Astrocyte (in vitro differentiated cells and primary cell): ENCODE measurements at regions not wholly inside any gene's neighbourhood (a gene's known extent, or its start where the extent isn't known, plus 50 kb on each side); places are given as distances from the start of the nearest gene placed in this dataset.

Source experiments
- CTCF ChIP-seq: IDR thresholded peaks from 2 replicates; pipeline ENCODE4 v1.5.1; 2011; ENCODE audit warnings: low read depth, mild to moderate bottlenecking, inconsistent platforms, low read length, moderate library complexity; ENCODE audit not compliant: insufficient read depth
- EZH2 ChIP-seq: IDR thresholded peaks from 2 replicates; pipeline ENCODE4 v1.6.1; 2012; ENCODE audit warnings: mild to moderate bottlenecking, low read length, inconsistent platforms; ENCODE audit not compliant: insufficient read depth

GRCh38 chr16:82337355-82337754 lies 167.3 kb upstream of the MPHOSPH6 start:
- TF ChIP-seq EZH2 (no peak), CTCF (no peak)
